ENCODE measurements at regions not wholly inside any gene's neighbourhood (a gene's known extent, or its start where the extent isn't known, plus 50 kb on each side); places are given as distances from the start of the nearest gene placed in this dataset.

GRCh38 chr5:74969726-74970125 is 82.6 kb downstream of the GCNT4 start:
- H3K4me1 ChIP-seq (ENCODE audit: control insufficient read depth, insufficient read depth, low read length) = peaks cover 10% of the 10 kb centered on the region
- no peaks in the 10 kb centered on the region for H3K36me3 ChIP-seq (ENCODE audit: control insufficient read depth, insufficient read depth, low read length)
- no peak for DNase-seq
- Mint-ChIP-seq H3K4me1 (peaks cover 12% of the 10 kb centered on the region in 2 donors), H3K27me3 (ENCODE audit: low read depth in 2 of 2) (peaks cover 5 to 11% of the 10 kb centered on the region in 2 donors), H3K9me3 (no peaks in the 10 kb centered on the region), H3K27ac (no peak overlapping the region), H3K36me3 (no peaks in the 10 kb centered on the region), H3K4me3 (no peak overlapping the region)
- H3K4me3 ChIP-seq (ENCODE audit: low read length) = no peak overlapping the region
- H3K27me3 ChIP-seq (ENCODE audit: control insufficient read depth, insufficient read depth, low read length) = no peaks in the 10 kb centered on the region
- no peaks in the 10 kb centered on the region for H3K9me3 ChIP-seq (ENCODE audit: control insufficient read depth, insufficient read depth, low read length)
- no peak overlapping the region for H3K27ac ChIP-seq (ENCODE audit: low read length)
- no peak for ATAC-seq
- TF ChIP-seq CTCF (IDR thresholded peaks at IDR 0.05) = no peak
- WGBS (ENCODE audit: insufficient coverage) = 87% methylated on average over 3 of the region's 3 CpGs
- intact Hi-C loops (cut with micrococcal nuclease) = no loop called here

GRCh38 chr5:74966141-74967026 is 86.0 kb downstream of the GCNT4 start:
- no peak for TF ChIP-seq CTCF (IDR thresholded peaks at IDR 0.05)
- no peaks in the 10 kb centered on the region for H3K36me3 Mint-ChIP-seq
- H3K27me3 ChIP-seq (ENCODE audit: control insufficient read depth, insufficient read depth, low read length) = peaks cover 2% of the 10 kb centered on the region
- intact Hi-C loops (cut with micrococcal nuclease) = no loop called here
- no peaks in the 10 kb centered on the region for H3K4me1 Mint-ChIP-seq
- DNase-seq (no peak), ATAC-seq (no peak)
- no peaks in the 10 kb centered on the region for H3K4me1 ChIP-seq (ENCODE audit: control insufficient read depth, insufficient read depth, low read length)
- no peak overlapping the region for H3K27ac Mint-ChIP-seq
- peaks cover 18 to 36% of the 10 kb centered on the region in 2 donors for H3K27me3 Mint-ChIP-seq (ENCODE audit: low read depth in 2 of 2)
- no peaks in the 10 kb centered on the region for H3K36me3 ChIP-seq (ENCODE audit: control insufficient read depth, insufficient read depth, low read length)
- H3K9me3 Mint-ChIP-seq = no peaks in the 10 kb centered on the region
- no peak overlapping the region for H3K4me3 Mint-ChIP-seq
- 91% methylated on average over 5 of the region's 6 CpGs for WGBS (ENCODE audit: insufficient coverage)
- H3K27ac ChIP-seq (ENCODE audit: low read length) = no peak overlapping the region
- no peak overlapping the region for H3K4me3 ChIP-seq (ENCODE audit: low read length)
- no peaks in the 10 kb centered on the region for H3K9me3 ChIP-seq (ENCODE audit: control insufficient read depth, insufficient read depth, low read length)

DNA sequence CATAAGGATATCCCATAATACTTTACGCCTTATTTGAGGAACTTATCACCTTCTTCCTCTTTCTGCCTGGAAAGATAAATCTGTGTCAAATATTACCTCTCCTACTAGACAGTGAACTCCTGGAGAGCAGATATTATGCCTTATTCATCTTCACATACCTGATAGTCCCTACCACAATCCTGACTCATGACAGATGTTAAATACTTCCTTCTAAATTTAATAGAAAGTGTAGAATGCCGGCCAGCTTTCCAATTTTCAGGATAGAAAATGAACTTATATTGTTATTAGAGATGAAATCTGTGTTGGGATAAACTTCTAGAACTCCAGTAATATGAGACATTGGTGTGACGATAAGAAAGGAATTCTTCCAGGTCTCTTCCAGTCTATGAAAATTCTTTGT is 89.0 kb downstream of the GCNT4 start:
- intact Hi-C loops (cut with micrococcal nuclease) = no loop called here
- DNase-seq (no peak), ATAC-seq (no peak)
- 91% methylated on average over 1 of the region's 3 CpGs for WGBS (ENCODE audit: insufficient coverage)
- no peaks in the 10 kb centered on the region for H3K4me1 Mint-ChIP-seq
- Histone ChIP-seq H3K27me3 (ENCODE audit: control insufficient read depth, insufficient read depth, low read length) (peaks cover 2% of the 10 kb centered on the region), H3K9me3 (ENCODE audit: control insufficient read depth, insufficient read depth, low read length) (no peaks in the 10 kb centered on the region), H3K36me3 (ENCODE audit: control insufficient read depth, insufficient read depth, low read length) (no peaks in the 10 kb centered on the region), H3K4me1 (ENCODE audit: control insufficient read depth, insufficient read depth, low read length) (no peaks in the 10 kb centered on the region), H3K4me3 (ENCODE audit: low read length) (no peak overlapping the region), H3K27ac (ENCODE audit: low read length) (no peak overlapping the region)
- no peak overlapping the region for H3K27ac Mint-ChIP-seq
- TF ChIP-seq CTCF (IDR thresholded peaks at IDR 0.05) = no peak
- no peaks in the 10 kb centered on the region for H3K9me3 Mint-ChIP-seq
- H3K27me3 Mint-ChIP-seq (ENCODE audit: low read depth in 2 of 2) = peaks cover 16 to 38% of the 10 kb centered on the region in 2 donors
- H3K4me3 Mint-ChIP-seq = no peak overlapping the region
- H3K36me3 Mint-ChIP-seq = no peaks in the 10 kb centered on the region

DNA sequence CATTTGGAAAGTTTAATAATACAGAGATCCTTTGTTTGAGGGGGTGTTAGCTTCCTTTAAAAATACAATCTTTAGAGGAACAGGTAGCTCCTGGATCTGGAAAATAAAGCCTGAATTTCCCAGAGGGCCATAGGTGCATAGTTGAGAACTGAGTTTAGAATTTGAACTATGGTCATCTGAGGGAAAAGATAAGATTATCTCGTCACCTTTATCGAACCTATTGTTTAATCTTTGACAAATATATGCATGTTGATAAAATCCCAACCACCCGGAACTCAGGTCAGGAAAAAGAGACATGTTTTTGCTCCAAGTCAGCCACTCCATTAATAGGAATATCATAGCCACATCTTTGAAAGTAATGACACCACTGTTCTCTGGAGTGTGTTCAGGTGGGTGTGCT is 91.7 kb upstream of the FAM169A start:
- 90% methylated on average over 3 of the region's 3 CpGs for whole genome bisulfite sequencing (ENCODE audit: insufficient coverage)
- no peak for DNase-seq

More for the DNA sequence above, 91.7 kb upstream of the FAM169A start:
- Histone ChIP-seq H3K4me1 (ENCODE audit: control insufficient read depth, insufficient read depth, low read length) (no peaks in the 10 kb centered on the region), H3K9me3 (ENCODE audit: control insufficient read depth, insufficient read depth, low read length) (no peaks in the 10 kb centered on the region), H3K36me3 (ENCODE audit: control insufficient read depth, insufficient read depth, low read length) (no peaks in the 10 kb centered on the region), H3K4me3 (ENCODE audit: low read length) (no peak overlapping the region), H3K27me3 (ENCODE audit: control insufficient read depth, insufficient read depth, low read length) (no peaks in the 10 kb centered on the region), H3K27ac (ENCODE audit: low read length) (no peak overlapping the region)
- Mint-ChIP-seq H3K9me3 (peaks cover 0 to 2% of the 10 kb centered on the region in 2 donors), H3K36me3 (no peaks in the 10 kb centered on the region), H3K27ac (no peak overlapping the region), H3K4me3 (no peak overlapping the region), H3K27me3 (ENCODE audit: low read depth in 2 of 2) (peaks cover 12 to 38% of the 10 kb centered on the region in 2 donors), H3K4me1 (no peaks in the 10 kb centered on the region)
- ATAC-seq = no peak
- intact Hi-C loops (cut with micrococcal nuclease) = no loop called here
- no peak for TF ChIP-seq CTCF (IDR thresholded peaks at IDR 0.05)
